ENCODE measurements at regions not wholly inside any gene's neighbourhood (a gene's known extent, or its start where the extent isn't known, plus 50 kb on each side); places are given as distances from the start of the nearest gene placed in this dataset.

DNA sequence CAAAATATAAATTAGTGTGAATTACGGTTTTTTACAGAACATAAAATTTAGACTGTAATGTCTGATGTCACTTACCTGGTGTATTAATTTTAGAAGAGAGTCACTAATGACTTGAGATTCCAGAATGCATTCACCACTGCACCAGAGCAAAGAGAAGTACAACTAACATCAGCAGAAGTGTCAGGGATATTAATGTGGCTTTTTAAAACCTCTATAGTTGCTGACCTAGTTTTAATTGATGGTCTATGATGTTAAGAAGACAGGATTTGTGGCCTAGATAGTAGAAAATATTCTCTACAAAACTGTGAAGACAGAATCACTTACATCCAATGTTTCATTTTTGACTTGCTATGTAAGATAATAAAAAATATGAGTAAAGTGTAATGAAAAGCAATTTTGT lies 1181.6 kb downstream of the RAPGEF2 start:
- WGBS, 2 donors: 79 to 98% methylated on average over 1 of the region's 1 CpG
- no peak overlapping the region for H3K4me3 ChIP-seq
- TF ChIP-seq EP300 (IDR thresholded peaks at IDR 0.05) (no peak), POLR2AphosphoS5 (IDR thresholded peaks at IDR 0.05) (no peak), POLR2A (IDR thresholded peaks at IDR 0.05) (no peak)
- TF ChIP-seq, protein P1, sequence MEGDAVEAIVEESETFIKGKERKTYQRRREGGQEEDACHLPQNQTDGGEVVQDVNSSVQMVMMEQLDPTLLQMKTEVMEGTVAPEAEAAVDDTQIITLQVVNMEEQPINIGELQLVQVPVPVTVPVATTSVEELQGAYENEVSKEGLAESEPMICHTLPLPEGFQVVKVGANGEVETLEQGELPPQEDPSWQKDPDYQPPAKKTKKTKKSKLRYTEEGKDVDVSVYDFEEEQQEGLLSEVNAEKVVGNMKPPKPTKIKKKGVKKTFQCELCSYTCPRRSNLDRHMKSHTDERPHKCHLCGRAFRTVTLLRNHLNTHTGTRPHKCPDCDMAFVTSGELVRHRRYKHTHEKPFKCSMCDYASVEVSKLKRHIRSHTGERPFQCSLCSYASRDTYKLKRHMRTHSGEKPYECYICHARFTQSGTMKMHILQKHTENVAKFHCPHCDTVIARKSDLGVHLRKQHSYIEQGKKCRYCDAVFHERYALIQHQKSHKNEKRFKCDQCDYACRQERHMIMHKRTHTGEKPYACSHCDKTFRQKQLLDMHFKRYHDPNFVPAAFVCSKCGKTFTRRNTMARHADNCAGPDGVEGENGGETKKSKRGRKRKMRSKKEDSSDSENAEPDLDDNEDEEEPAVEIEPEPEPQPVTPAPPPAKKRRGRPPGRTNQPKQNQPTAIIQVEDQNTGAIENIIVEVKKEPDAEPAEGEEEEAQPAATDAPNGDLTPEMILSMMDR (IDR thresholded peaks at IDR 0.05): no peak
- DNase-seq (no peak), ATAC-seq (ENCODE audit: low FRiP score in 2 of 2) (no peak)
- no peaks in the 10 kb centered on the region for H3K9me3 ChIP-seq
- H3K36me3 ChIP-seq: no peaks in the 10 kb centered on the region
- no peaks in the 10 kb centered on the region for H3K4me1 ChIP-seq
- H3K27me3 ChIP-seq: peaks cover 0 to 1% (median 0%) of the 10 kb centered on the region in 4 donors
- no peak overlapping the region for H3K27ac ChIP-seq

DNA sequence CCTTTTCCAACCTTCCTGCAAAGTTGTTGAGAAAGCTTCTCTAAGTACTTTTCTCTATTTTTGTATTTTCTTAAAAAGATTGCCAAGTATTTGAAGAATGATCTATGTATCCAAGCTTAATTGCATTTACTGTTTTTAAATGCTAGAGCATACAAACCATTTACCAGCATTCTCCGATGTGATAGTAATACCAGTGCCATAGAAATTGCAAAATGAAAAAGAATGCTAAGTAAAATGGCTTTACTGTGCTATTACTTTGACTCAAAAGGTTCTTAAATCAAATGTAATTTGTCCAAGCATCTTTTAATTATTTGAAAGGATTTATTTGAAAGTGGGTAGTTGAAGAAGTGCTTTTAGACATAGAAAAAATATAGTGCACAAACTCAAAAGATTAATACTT lies 1183.2 kb downstream of the RAPGEF2 start:
- 43 to 82% methylated on average over 1 of the region's 1 CpG for WGBS, 2 donors
- TF ChIP-seq, protein P1 (IDR thresholded peaks at IDR 0.05): no peak
- no peak for TF ChIP-seq POLR2AphosphoS5 (IDR thresholded peaks at IDR 0.05)
- no peak for TF ChIP-seq EP300 (IDR thresholded peaks at IDR 0.05)
- TF ChIP-seq POLR2A (IDR thresholded peaks at IDR 0.05): no peak
- ATAC-seq (ENCODE audit: low FRiP score in 2 of 2): no peak
- Histone ChIP-seq H3K4me1 (no peaks in the 10 kb centered on the region), H3K36me3 (no peaks in the 10 kb centered on the region), H3K4me3 (no peak overlapping the region), H3K9me3 (no peaks in the 10 kb centered on the region), H3K27ac (no peak overlapping the region), H3K27me3 (peaks cover 0 to 1% (median 0%) of the 10 kb centered on the region in 4 donors)
- no peak for DNase-seq

DNA sequence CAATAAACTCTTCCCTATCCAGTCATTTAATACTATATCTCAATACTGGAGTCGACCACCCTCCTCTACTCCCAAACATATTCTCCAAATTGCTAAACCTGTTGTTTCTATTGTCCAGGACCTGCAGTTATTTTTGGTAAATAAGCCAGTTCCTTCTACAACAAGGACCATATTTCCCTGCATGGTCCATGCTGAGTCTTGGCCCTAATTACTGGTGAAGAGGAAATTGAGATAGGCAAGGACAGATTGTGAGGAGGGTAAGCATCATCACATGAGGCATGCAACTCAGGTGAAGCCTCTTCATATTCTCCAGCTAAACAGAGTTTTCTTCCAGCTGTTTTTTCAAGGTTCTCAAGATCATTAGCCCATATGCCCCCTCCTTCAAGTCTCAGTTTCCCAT lies 1193.6 kb downstream of the RAPGEF2 start:
- TF ChIP-seq POLR2A (IDR thresholded peaks at IDR 0.05) (no peak), EP300 (IDR thresholded peaks at IDR 0.05) (no peak), POLR2AphosphoS5 (IDR thresholded peaks at IDR 0.05) (no peak)
- TF ChIP-seq, protein P1 (IDR thresholded peaks at IDR 0.05): no peak
- 68 to 74% methylated on average over 1 of the region's 1 CpG for WGBS, 2 donors
- ATAC-seq (ENCODE audit: low FRiP score in 2 of 2): no peak
- Histone ChIP-seq H3K9me3 (no peaks in the 10 kb centered on the region), H3K36me3 (no peaks in the 10 kb centered on the region), H3K4me3 (no peak overlapping the region), H3K27ac (no peak overlapping the region), H3K27me3 (no peaks in the 10 kb centered on the region), H3K4me1 (no peaks in the 10 kb centered on the region)
- no peak for DNase-seq

DNA sequence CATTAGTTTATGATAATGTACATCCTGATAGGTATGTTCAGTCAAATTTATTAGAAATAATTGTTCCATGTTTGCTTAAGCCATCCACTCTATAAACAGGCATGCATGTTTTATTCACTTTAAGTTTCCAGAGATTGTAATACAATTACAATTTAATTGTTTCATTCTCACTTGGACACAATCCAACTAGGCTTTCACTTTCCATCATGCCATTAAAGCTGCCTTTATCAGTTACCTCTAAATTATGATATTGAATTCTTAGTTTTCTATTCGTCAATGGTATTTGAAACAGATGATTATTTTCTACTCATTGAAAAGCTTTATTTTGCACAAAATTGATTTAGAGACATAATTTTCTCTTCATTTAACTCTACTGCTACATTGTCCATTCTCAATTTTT lies 1196.3 kb downstream of the RAPGEF2 start:
- no peak overlapping the region for H3K4me3 ChIP-seq
- ATAC-seq (ENCODE audit: low FRiP score in 2 of 2): no peak
- WGBS, 2 donors: 67 to 76% methylated on average over 1 of the region's 1 CpG

DNA sequence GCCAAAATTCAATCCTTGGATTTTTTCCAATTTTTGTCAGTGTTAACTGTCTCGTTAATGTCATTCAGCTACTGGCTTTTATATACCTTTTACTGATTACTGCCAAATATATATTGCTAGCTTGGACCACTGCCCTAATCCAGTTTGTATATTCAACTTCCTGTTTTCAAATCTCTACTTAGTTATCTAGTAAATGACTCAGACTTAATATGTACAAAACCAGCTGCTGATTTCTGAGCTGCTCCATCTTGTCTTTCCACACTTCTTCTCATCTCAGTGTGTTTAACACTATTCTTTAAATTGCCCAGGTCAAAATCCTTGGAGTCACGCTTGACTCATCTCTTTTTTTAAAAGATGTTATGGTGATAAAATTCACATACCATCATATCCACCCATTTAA lies 1196.7 kb downstream of the RAPGEF2 start:
- no peak for DNase-seq
- Histone ChIP-seq H3K27me3 (no peaks in the 10 kb centered on the region), H3K27ac (no peak overlapping the region), H3K4me3 (no peak overlapping the region), H3K4me1 (no peaks in the 10 kb centered on the region), H3K9me3 (no peaks in the 10 kb centered on the region), H3K36me3 (no peaks in the 10 kb centered on the region)
- TF ChIP-seq POLR2A (IDR thresholded peaks at IDR 0.05): no peak
- no peak for TF ChIP-seq EP300 (IDR thresholded peaks at IDR 0.05)
- TF ChIP-seq POLR2AphosphoS5 (IDR thresholded peaks at IDR 0.05): no peak
- TF ChIP-seq, protein P1 (IDR thresholded peaks at IDR 0.05): no peak
- WGBS, 2 donors: 49 to 69% methylated on average over 2 of the region's 2 CpGs
- ATAC-seq (ENCODE audit: low FRiP score in 2 of 2): no peak

More for the DNA sequence above, 1196.3 kb downstream of the RAPGEF2 start:
- TF ChIP-seq, protein P1 (IDR thresholded peaks at IDR 0.05): no peak
- no peak for TF ChIP-seq EP300 (IDR thresholded peaks at IDR 0.05)
- Histone ChIP-seq H3K4me1 (no peaks in the 10 kb centered on the region), H3K27me3 (no peaks in the 10 kb centered on the region), H3K9me3 (no peaks in the 10 kb centered on the region), H3K27ac (no peak overlapping the region), H3K36me3 (no peaks in the 10 kb centered on the region)
- DNase-seq: no peak

All from upper lobe of left lung (tissue), 6 donors.